Liver (tissue), 8 donors: ENCODE measurements at regions not wholly inside any gene's neighbourhood (a gene's known extent, or its start where the extent isn't known, plus 50 kb on each side); places are given as distances from the start of the nearest gene placed in this dataset.

Experiments used
- DNase-seq: peaks from one replicate; pipeline ENCODE4 v3.0.0-alpha.2; 2017; ENCODE audit warnings: low spot score
- H3K27ac ChIP-seq, 2 donors: one replicate each; pipeline ENCODE4 v1.7.0; 2013; ENCODE audit warnings: inconsistent platforms in 2 of 2, low read length in 2 of 2, control low read depth in 1 of 2, low read depth in 1 of 2, mild to moderate bottlenecking in 1 of 2
- H3K27me3 ChIP-seq, 4 donors: one replicate each; pipeline versions ENCODE4 v1.6.1 to v1.7.0; 2013; ENCODE audit warnings: low read length in 3 of 4, inconsistent platforms in 1 of 4, mild to moderate bottlenecking in 1 of 4, moderate library complexity in 1 of 4; ENCODE audit not compliant: control insufficient read depth in 4 of 4, insufficient read depth in 4 of 4
- H3K36me3 ChIP-seq, 4 donors: one replicate each; pipeline versions ENCODE4 v1.6.1 to v1.7.0; 2013; ENCODE audit warnings: low read length in 3 of 4, mild to moderate bottlenecking in 3 of 4, low read depth in 1 of 4, moderate library complexity in 1 of 4; ENCODE audit not compliant: control insufficient read depth in 4 of 4, insufficient read depth in 3 of 4
- H3K4me1 ChIP-seq, 4 donors: one replicate each; pipeline versions ENCODE4 v1.6.1 to v1.7.0; 2013; ENCODE audit warnings: low read length in 3 of 4, mild to moderate bottlenecking in 3 of 4, moderate library complexity in 1 of 4; ENCODE audit not compliant: control insufficient read depth in 4 of 4, insufficient read depth in 4 of 4
- H3K4me3 ChIP-seq, 3 donors: one replicate each; pipeline versions ENCODE4 v1.6.1 to v1.7.0; 2013; ENCODE audit warnings: low read length in 3 of 3, control low read depth in 1 of 3, low read depth in 1 of 3, mild to moderate bottlenecking in 1 of 3
- H3K9ac ChIP-seq, 2 donors: one replicate each; pipeline ENCODE4 v1.7.0; 2013; ENCODE audit warnings: low read length in 2 of 2, mild to moderate bottlenecking in 2 of 2, moderate library complexity in 2 of 2, control low read depth in 1 of 2, low read depth in 1 of 2
- H3K9me3 ChIP-seq, 4 donors: one replicate each; pipeline versions ENCODE4 v1.6.1 to v1.7.0; 2013; ENCODE audit warnings: low read length in 3 of 4; ENCODE audit not compliant: control insufficient read depth in 4 of 4
- ATF3 ChIP-seq: IDR thresholded peaks from 2 replicates; pipeline ENCODE4 v1.6.1; 2016; ENCODE audit warnings: antibody characterized with exemption
- CTCF ChIP-seq: fragments of 150-350 bp; IDR thresholded peaks from 2 replicates; pipeline ENCODE4 v1.5.1; 2017; ENCODE audit warnings: improper control_type of control experiment, low read depth, low read length; ENCODE audit not compliant: missing input control
- EGR1 ChIP-seq, 2 donors: IDR thresholded peaks; 2 replicates each; pipeline ENCODE4 v1.6.1; 2016 to 2018; ENCODE audit warnings: antibody characterized with exemption in 2 of 2, low read depth in 2 of 2
- FOXA2 ChIP-seq: IDR thresholded peaks from 2 replicates; pipeline ENCODE4 v1.6.1; 2016; ENCODE audit warnings: antibody characterized with exemption
- HNF4A ChIP-seq, 2 donors: conservative IDR thresholded peaks; 2 replicates each; pipeline ENCODE4 v1.6.1; 2016; ENCODE audit warnings: antibody characterized with exemption in 2 of 2, mild to moderate bottlenecking in 2 of 2
- HNF4G ChIP-seq: IDR thresholded peaks from 2 replicates; pipeline ENCODE4 v1.6.1; 2016; ENCODE audit warnings: antibody characterized with exemption
- JUND ChIP-seq, 2 donors: IDR thresholded peaks; 2 replicates each; pipeline ENCODE4 v1.6.1; 2016; ENCODE audit warnings: antibody characterized with exemption in 2 of 2
- NR2F2 ChIP-seq: IDR thresholded peaks from 2 replicates; pipeline ENCODE4 v1.6.1; 2016; ENCODE audit warnings: antibody characterized with exemption
- RXRA ChIP-seq, 2 donors: IDR thresholded peaks; 2 replicates each; pipeline ENCODE4 v1.6.1; 2017 to 2018; ENCODE audit warnings: antibody characterized with exemption in 2 of 2, mild to moderate bottlenecking in 1 of 2
- SP1 ChIP-seq: IDR thresholded peaks from 2 replicates; pipeline ENCODE4 v1.6.1; 2018; ENCODE audit warnings: antibody characterized with exemption, mild to moderate bottlenecking
- YY1 ChIP-seq: IDR thresholded peaks from 2 replicates; pipeline ENCODE4 v1.6.1; 2016; ENCODE audit warnings: antibody characterized with exemption, mild to moderate bottlenecking
- ZBTB33 ChIP-seq: IDR thresholded peaks from 2 replicates; pipeline ENCODE4 v1.6.1; 2016; ENCODE audit warnings: antibody characterized with exemption
- WGBS: extraction: QIAGEN DNeasy Blood & Tissue Kit; methylation state at CpG from one replicate; pipeline ENCODE4 v1.1.7; 2013; 5-methylcytosine and 5-hydroxymethylcytosine counted together
- donor health status: healthy.
- donor health status: healthy.
- donor health status: healthy.
- donor health status: healthy.
- donor health status: healthy.

GRCh38 chr14:42428996-42429395, 822.3 kb downstream of the LRFN5 start:
- H3K36me3 ChIP-seq = no peaks in the 10 kb centered on the region
- WGBS = 23% methylated on average over 1 of the region's 1 CpG
- H3K4me3 ChIP-seq = no peak overlapping the region
- H3K4me1 ChIP-seq = no peaks in the 10 kb centered on the region
- no peak overlapping the region for H3K9ac ChIP-seq
- no peak overlapping the region for H3K27ac ChIP-seq
- TF ChIP-seq CTCF (no peak), ZBTB33 (no peak), HNF4G (no peak), RXRA (IDR thresholded peaks at IDR 0.05) (no peak), ATF3 (no peak), FOXA2 (no peak), EGR1 (IDR thresholded peaks at IDR 0.05; ENCODE audit: low read depth in 2 of 2) (no peak), NR2F2 (no peak)
- H3K27me3 ChIP-seq = no peaks in the 10 kb centered on the region
- no peaks in the 10 kb centered on the region for H3K9me3 ChIP-seq
- no peak for DNase-seq

GRCh38 chr14:42424501-42424900, 817.8 kb downstream of the LRFN5 start:
- no peak for TF ChIP-seq HNF4A (conservative IDR thresholded peaks at IDR 0.05)
- no peak for TF ChIP-seq SP1
- TF ChIP-seq FOXA2 = no peak
- no peak for DNase-seq
- Histone ChIP-seq H3K27me3 (no peaks in the 10 kb centered on the region), H3K36me3 (no peaks in the 10 kb centered on the region), H3K27ac (no peak overlapping the region), H3K4me1 (no peaks in the 10 kb centered on the region), H3K9ac (no peak overlapping the region), H3K4me3 (no peak overlapping the region), H3K9me3 (no peaks in the 10 kb centered on the region)

GRCh38 chr14:42421377-42422078, 814.9 kb downstream of the LRFN5 start:
- Histone ChIP-seq H3K4me1 (no peaks in the 10 kb centered on the region), H3K9me3 (no peaks in the 10 kb centered on the region), H3K36me3 (no peaks in the 10 kb centered on the region), H3K4me3 (no peak overlapping the region), H3K9ac (no peak overlapping the region), H3K27ac (no peak overlapping the region), H3K27me3 (no peaks in the 10 kb centered on the region)
- no peak for DNase-seq
- 85% methylated on average over 4 of the region's 4 CpGs for WGBS
- TF ChIP-seq HNF4G (no peak), YY1 (no peak), JUND (IDR thresholded peaks at IDR 0.05) (no peak)
